Astrocyte of the cerebellum (primary cell): ENCODE measurements at regions not wholly inside any gene's neighbourhood (a gene's known extent, or its start where the extent isn't known, plus 50 kb on each side); places are given as distances from the start of the nearest gene placed in this dataset.

Experiments used
- DNase-seq: peaks from one replicate; pipeline ENCODE4 v3.0.0-alpha.2; 2011; ENCODE audit warnings: low read depth
- H3K4me3 ChIP-seq: 2 replicates; pipeline ENCODE4 v1.5.1; 2011; ENCODE audit warnings: mild to moderate bottlenecking, low read depth, low read length, moderate library complexity
- CTCF ChIP-seq: IDR thresholded peaks from 2 replicates; pipeline ENCODE4 v1.5.1; 2012; ENCODE audit warnings: low read length, low read depth, moderate library complexity, mild to moderate bottlenecking; ENCODE audit errors: missing control alignments
- in situ Hi-C: cut with HindIII; loops from 2 replicates; pipeline ENCODE4 v1.10.0; 2017; ENCODE audit warnings: low sequenced_read_pairs

GRCh38 chr20:19958928-19959327 is 58.2 kb upstream of the NAA20 start:
- no peak for TF ChIP-seq CTCF
- in situ Hi-C loops = no loop called here
- DNase-seq = no peak
- H3K4me3 ChIP-seq = no peak overlapping the region

GRCh38 chr20:19960745-19961144 is 56.4 kb upstream of the NAA20 start:
- no peak for TF ChIP-seq CTCF
- in situ Hi-C loops = no loop called here
- no peak overlapping the region for H3K4me3 ChIP-seq
- DNase-seq = no peak

GRCh38 chr20:19961293-19961692 is 55.9 kb upstream of the NAA20 start:
- in situ Hi-C loops = no loop called here
- DNase-seq = no peak
- no peak for TF ChIP-seq CTCF

GRCh38 chr20:19962958-19963357 is 54.2 kb upstream of the NAA20 start:
- no peak overlapping the region for H3K4me3 ChIP-seq
- in situ Hi-C loops = no loop called here
- no peak for TF ChIP-seq CTCF
- no peak for DNase-seq

More at GRCh38 chr20:19961293-19961692, 55.9 kb upstream of the NAA20 start:
- no peak overlapping the region for H3K4me3 ChIP-seq

GRCh38 chr20:19964289-19965265 is 52.6 kb upstream of the NAA20 start:
- DNase-seq = peak; percentile 66
- no peak for TF ChIP-seq CTCF
- H3K4me3 ChIP-seq = no peak overlapping the region
- in situ Hi-C loops = no loop called here

GRCh38 chr20:19966840-19967239 is 50.3 kb upstream of the NAA20 start:
- no peak for TF ChIP-seq CTCF
- no peak overlapping the region for H3K4me3 ChIP-seq
- no peak for DNase-seq
- in situ Hi-C loops = no loop called here
